Activated CD4-positive, alpha-beta T cell treated with anti-CD3 and anti-CD28 coated beads for 4 hours (primary cell): ENCODE measurements at regions not wholly inside any gene's neighbourhood (a gene's known extent, or its start where the extent isn't known, plus 50 kb on each side); places are given as distances from the start of the nearest gene placed in this dataset.
A peak's percentile ranks its signal among the peaks of the same experiment; 100 is the strongest.

Source experiments
- DNase-seq, 2 donors: peaks; one replicate each; pipeline ENCODE4 v3.0.0-alpha.2; 2020

DNA sequence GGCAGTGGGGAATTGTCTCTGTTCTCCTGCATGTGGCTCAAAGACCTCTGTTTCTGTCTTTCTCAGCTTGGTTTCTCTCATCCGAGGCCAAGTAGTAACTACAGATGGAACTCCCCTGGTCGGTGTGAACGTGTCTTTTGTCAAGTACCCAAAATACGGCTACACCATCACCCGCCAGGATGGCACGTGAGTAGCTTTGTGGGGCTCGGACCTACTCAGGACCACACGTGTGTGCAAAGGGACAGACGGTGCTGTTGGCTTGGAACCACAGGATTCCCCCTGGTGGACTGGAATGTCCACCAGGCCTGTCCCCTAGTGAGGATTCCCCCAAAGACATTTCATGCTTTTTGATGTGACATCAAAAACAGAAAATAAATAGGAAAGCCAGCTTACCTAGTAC, 96.3 kb upstream of the WWC1 start:
- no peak for DNase-seq

- no peak for DNase-seq
These were observed 93.1 kb upstream of the WWC1 start for GRCh38 chr5:168198359-168198758.

DNA sequence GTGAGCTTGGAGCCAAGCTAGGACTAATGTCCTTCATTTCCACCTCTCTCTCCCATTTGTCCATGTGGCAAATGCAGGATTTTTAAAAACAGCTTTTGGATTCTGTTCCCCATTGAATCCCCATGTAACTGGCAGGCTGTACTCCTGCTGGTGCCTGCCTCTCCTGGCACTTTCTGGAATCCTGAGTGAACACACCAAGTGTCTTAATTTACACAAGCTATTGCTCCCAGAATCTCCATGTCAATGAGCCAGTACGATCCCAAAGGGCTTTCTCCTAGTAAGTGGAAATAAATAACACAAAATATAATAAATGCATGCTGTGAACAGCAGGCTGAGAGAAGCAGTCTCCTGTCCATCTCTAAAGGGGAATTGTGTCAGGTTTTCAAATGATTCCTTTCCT, 88.4 kb upstream of the WWC1 start:
- no peak for DNase-seq

DNA sequence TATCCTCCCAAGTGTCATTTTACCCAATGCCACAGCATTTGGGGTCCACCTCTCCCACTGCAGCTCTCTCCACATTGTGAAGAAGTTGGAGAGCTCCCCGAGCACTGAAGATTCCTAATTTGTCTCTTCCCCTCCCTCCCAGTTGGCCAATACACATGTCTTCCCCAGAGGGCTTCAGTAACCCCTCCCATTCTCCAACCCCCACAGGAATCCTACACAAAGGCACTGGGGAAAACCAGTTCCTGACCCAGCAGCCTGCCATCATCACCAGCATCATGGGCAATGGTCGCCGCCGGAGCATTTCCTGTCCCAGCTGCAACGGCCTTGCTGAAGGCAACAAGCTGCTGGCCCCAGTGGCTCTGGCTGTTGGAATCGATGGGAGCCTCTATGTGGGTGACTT, 87.3 kb upstream of the WWC1 start:
- no peak for DNase-seq

- DNase-seq: no peak
These were observed 83.9 kb upstream of the WWC1 start for GRCh38 chr5:168207450-168208029.

- no peak for DNase-seq
These were observed 82.0 kb upstream of the WWC1 start for GRCh38 chr5:168209244-168209995.

DNA sequence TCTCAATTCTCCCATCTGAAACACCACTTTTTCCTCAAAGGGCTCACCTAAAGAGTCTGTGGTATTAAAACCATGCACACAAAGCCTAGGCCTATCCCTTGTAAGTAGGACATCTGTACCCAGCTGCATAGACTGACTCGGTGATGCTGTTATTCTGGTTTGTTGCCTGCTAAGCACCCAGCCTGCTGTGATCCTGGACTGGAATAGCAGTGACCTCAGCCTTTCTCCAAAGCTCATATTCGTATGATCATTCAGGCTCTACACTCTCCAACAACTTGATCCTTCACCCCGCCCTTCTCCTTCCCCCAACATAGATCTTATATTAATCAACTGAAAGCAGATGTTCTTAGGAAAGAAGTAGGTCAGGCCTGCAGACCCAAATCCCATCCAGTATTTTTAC, 81.4 kb upstream of the WWC1 start:
- no peak for DNase-seq

DNA sequence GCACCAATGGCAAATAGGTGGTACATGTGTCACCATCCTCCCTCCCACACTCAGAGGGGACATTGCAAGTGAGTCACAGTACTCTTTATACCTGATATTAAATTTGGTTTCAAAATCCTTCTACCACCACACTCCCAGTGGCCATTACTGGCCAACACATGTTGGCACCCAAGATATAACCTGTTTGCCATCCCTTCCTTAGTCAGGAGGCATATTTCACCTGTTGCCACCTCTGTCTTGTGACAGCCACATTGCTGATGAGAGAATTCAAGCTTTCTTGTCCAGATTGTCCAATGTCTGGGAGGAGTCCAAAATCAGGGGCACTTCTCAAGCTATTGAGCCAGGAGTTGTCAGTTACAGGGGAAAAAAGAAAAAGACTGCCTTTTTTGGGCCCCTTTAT, 80.2 kb upstream of the WWC1 start:
- DNase-seq: no peak

- DNase-seq: no peak
These were observed 79.5 kb upstream of the WWC1 start for GRCh38 chr5:168211936-168212335.

DNA sequence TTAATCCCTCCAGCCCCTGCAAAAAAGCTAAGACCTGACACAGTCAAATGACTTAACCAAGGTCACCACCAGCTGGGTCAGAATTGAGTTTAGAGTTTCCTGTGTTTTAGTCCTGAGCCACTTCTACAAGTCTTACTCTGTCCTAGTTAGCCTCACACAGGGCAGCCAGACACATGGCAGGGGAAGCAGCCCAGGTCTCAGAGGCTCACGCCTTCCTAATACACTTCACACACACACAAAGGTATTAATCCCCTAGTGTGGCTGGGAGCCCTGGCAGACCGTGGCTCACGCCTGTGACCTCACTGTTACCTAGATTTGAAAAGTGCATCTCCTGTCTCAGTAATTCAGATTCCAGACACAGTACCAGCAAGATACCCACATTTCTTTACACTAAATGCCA, 77.4 kb upstream of the WWC1 start:
- no peak for DNase-seq

DNA sequence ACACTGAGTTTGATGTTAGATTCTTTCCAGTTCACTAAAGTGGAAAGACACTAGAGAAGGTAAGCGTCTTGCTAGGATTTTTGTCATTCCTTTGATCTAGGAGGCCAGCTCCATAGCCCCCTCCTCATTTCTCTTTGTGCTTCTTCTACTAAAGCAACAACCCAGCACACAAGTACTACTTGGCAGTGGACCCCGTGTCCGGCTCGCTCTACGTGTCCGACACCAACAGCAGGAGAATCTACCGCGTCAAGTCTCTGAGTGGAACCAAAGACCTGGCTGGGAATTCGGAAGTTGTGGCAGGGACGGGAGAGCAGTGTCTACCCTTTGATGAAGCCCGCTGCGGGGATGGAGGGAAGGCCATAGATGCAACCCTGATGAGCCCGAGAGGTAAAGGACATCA, 76.6 kb upstream of the WWC1 start:
- DNase-seq: no peak

DNA sequence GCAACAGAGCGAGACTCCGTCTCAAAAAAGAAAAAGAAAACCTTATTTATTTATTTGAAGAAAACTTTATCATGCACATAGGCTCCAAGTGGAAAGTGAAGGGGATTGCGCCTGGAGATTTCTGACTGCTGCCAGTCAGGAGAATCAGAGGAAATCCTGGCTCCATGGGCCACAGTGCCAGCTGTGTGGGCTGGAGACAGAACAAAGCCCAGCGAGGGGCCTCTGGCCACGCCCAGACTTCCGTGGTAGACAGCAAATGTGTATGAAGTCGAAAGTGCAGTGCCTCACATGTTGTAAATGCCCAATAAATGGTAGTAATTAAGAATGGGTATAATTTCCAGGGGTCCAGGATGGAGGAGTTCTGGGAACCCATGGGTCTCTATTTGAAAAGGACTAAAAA, 75.8 kb upstream of the WWC1 start:
- DNase-seq: no peak

DNA sequence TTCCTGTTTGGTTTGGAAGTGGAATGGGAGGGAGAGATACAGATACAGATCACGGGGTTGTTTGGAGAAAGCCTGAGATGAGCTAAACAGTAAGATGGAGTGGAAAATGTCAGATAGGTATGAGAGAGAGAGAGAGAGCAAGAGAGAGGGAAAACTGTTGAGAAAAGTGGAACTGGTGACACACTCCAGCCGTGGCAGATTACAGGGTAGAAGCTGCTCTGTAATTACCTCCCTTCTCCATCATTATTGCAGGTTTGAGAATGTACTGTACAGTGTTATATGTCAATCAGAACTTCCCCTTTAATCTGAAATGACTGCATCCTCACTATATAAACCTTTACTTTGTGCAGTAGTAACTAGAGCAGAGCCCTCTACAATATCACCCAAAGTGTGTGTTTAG, 74.5 kb upstream of the WWC1 start:
- no peak for DNase-seq

DNA sequence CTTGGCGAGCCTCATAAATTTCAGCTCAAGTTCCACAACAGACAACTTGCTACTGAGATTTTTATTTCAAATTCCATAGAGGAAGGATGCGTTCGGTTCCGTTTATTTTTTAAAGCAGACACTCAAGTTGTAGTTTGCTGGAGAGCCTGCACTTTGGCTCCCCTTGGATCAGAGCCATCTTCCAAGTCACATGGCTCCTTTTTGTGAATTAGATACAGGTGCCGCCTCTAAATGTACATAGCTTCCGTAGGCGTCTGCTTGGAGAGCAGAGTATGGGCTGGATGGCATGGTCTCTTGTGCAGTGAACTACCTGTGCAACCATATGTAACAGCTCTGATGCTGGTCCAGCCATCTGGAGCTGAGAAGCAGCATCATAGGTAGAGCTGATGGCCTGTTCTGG, 73.9 kb upstream of the WWC1 start:
- DNase-seq: no peak

GRCh38 chr5:168218746-168219145, 72.7 kb upstream of the WWC1 start:
- no peak for DNase-seq

DNA sequence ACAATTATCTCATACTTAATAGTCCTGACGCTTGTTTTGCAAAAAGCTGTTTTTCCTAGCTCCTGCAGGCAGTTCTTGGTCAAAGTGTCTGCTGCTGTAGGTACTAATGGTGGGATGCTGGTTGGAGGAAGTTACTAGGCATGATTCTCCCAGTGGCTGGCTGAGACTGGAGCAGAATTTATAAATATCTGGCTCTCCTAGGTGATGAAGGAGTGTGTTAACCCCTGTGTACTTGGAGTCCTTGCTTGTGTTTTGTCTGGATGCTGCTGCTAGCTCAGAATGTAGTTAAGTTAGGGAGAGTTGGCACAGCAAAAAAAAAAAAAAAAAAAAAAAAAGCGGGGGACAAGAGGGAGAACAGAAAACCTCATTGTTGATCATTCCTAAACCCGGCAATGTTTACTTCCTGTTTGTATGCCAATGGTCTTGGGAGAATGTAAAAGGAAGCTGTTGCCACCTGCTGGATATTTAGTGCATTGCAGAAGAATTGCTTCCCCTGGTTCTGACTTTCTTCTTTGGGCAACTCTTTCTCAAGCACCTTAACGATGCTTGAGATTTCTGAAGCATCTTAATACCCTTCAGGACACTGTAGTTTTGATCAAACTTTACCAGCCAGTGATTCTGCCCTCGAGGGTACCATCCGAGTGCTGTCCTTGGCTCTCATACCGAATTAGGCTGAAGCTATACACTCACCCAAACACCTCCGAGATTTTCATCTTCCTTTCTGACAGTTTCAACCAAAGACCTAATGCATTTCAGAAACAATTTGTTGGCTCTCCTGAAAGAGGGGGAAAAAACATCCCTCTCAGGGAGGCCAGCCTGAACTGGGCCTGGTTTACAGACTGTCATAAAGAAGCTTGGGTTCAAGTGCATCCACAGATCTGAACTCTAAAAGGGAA, 71.7 kb upstream of the WWC1 start:
- peak in 1 of 2 donors; percentile 55 for DNase-seq

DNA sequence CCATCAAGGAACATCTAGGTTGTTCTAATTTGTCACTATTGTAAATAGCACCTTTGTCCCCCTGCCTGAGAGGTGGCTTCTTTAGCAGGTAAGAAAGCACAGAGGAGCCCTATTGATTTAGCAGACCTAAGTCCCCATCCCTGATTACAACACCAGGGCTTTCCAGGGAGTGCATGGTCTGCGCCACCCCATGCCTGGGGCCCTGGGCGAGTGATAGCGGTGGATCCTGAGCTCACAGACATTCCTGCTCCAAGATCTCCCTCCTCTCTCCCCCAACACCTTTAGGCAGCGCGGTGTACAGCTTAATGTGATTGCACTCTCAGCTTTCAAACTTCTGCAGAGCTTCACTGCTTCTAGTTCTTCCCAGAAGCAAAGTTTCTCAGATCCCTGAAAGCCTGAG, 67.4 kb upstream of the WWC1 start:
- no peak for DNase-seq

GRCh38 chr5:168226012-168226411, 65.4 kb upstream of the WWC1 start:
- DNase-seq: peak in 1 of 2 donors; percentile 12

GRCh38 chr5:168227001-168227400, 64.4 kb upstream of the WWC1 start:
- DNase-seq: peak in 1 of 2 donors; percentile 52

DNA sequence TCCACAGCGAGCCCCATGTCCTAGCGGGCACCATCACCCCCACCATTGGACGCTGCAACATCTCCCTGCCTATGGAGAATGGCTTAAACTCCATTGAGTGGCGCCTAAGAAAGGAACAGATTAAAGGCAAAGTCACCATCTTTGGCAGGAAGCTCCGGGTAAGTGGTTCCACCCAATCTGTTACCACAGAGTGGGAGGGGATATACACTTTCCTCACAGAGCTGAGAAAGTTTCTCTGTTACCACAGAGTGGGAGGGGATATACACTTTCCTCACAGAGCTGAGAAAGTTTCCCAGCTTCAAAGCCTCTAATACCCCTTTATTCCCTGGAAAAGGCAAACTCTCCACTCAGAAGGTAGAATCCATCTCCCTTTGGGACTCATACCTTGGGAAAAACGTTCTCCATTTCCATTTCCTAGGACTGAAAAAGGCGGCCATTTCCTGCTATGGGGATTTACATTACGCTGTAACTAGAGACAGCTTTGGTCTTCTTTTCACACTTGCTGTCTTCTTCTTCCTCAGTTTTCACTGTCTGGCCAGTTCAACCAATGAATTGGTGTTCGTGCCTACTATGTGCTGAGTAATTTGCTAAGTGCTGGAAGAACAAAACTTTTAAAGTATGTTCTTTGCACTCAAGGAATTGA, 63.4 kb upstream of the WWC1 start:
- DNase-seq: peak in 1 of 2 donors; percentile 37

DNA sequence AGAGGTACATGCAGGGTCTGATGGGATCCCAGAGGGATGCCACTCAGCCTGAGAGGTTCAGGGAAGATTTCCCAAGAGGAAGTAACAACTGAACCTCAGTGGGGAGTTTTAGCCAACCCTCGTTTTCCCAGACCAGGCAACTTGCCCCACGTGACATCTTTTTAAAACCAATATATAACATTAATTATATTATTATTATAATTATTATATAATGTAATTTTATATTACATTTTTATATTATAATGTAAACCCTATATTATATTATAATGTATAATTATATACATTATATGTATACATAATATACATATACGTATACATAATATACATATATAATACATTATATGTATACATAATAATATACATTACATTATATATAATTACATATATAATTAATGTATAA, 62.8 kb upstream of the WWC1 start:
- DNase-seq: no peak

- DNase-seq: no peak
These were observed 57.3 kb upstream of the WWC1 start for GRCh38 chr5:168234133-168234532.

DNA sequence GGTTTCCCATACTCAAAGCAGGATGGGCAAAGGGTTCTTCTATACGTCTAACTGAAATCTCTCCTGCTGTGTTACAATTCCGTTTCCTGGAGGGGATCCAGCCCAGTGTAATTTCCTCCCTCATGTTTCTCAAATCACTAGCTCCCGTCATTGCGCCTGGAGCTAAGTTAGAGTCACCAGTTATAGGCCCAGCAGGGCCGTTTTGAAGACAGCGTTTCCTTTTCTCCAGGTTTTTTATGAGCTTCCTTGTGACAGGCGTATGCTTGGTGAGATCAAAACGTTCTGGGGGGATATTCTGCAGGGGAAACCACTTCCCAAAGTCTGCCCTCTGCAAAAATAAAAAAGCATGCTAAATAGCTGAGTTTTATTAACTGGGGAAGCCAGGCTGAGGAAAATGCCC, 53.0 kb upstream of the WWC1 start:
- no peak for DNase-seq

GRCh38 chr5:168239325-168239724, 52.1 kb upstream of the WWC1 start:
- no peak for DNase-seq
